SK-N-MC (cell line): ENCODE measurements at regions not wholly inside any gene's neighbourhood (a gene's known extent, or its start where the extent isn't known, plus 50 kb on each side); places are given as distances from the start of the nearest gene placed in this dataset.

Experiments used
- FOXP2 ChIP-seq: optimal IDR thresholded peaks from 2 replicates; pipeline ENCODE3; 2011; ENCODE audit warnings: mild to moderate bottlenecking, moderate library complexity; ENCODE audit not compliant: insufficient read depth; ENCODE audit errors: extremely low read length, control extremely low read depth
- POLR2AphosphoS5 ChIP-seq: IDR thresholded peaks from 2 replicates; pipeline ENCODE4 v1.6.1; 2012; ENCODE audit warnings: mild to moderate bottlenecking, low read depth, low read length, borderline replicate concordance

- TF ChIP-seq POLR2AphosphoS5 (no peak), FOXP2 (no peak)
Observed at GRCh38 chrX:124263743-124264142, 68.7 kb upstream of the TEX13D start.
